Immature natural killer cell (primary cell): ENCODE measurements at regions not wholly inside any gene's neighbourhood (a gene's known extent, or its start where the extent isn't known, plus 50 kb on each side); places are given as distances from the start of the nearest gene placed in this dataset.

Experiments
- DNase-seq, 3 donors: peaks; one replicate each; pipeline ENCODE4 v3.0.0; 2022; ENCODE audit warnings: mixed read lengths in 1 of 3
- H3K27ac Mint-ChIP-seq, 6 donors: one replicate each; pipeline ENCODE4 v1.8.0; 2020; ENCODE audit warnings: mixed read lengths in 6 of 6, mild to moderate bottlenecking in 5 of 6, inconsistent platforms in 4 of 6, moderate library complexity in 3 of 6
- H3K27me3 Mint-ChIP-seq, 3 donors: one replicate each; pipeline ENCODE4 v1.8.0; 2020 to 2021; ENCODE audit warnings: low read depth in 3 of 3, mild to moderate bottlenecking in 3 of 3, mixed read lengths in 3 of 3, moderate library complexity in 3 of 3, inconsistent platforms in 1 of 3
- H3K36me3 Mint-ChIP-seq, 3 donors: one replicate each; pipeline ENCODE4 v1.8.0; 2020; ENCODE audit warnings: mixed read lengths in 3 of 3, inconsistent platforms in 2 of 3, mild to moderate bottlenecking in 2 of 3
- H3K4me1 Mint-ChIP-seq, 2 donors: one replicate each; pipeline ENCODE4 v1.8.0; 2020; ENCODE audit warnings: inconsistent platforms in 2 of 2, mild to moderate bottlenecking in 2 of 2, mixed read lengths in 2 of 2, moderate library complexity in 1 of 2
- H3K4me3 Mint-ChIP-seq, 5 donors: one replicate each; pipeline ENCODE4 v1.8.0; 2020; ENCODE audit warnings: mild to moderate bottlenecking in 5 of 5, mixed read lengths in 5 of 5, inconsistent platforms in 3 of 5, moderate library complexity in 3 of 5
- H3K9me3 Mint-ChIP-seq, 6 donors: one replicate each; pipeline ENCODE4 v1.8.0; 2020; ENCODE audit warnings: mild to moderate bottlenecking in 6 of 6, mixed read lengths in 6 of 6, inconsistent platforms in 4 of 6, moderate library complexity in 3 of 6

DNA sequence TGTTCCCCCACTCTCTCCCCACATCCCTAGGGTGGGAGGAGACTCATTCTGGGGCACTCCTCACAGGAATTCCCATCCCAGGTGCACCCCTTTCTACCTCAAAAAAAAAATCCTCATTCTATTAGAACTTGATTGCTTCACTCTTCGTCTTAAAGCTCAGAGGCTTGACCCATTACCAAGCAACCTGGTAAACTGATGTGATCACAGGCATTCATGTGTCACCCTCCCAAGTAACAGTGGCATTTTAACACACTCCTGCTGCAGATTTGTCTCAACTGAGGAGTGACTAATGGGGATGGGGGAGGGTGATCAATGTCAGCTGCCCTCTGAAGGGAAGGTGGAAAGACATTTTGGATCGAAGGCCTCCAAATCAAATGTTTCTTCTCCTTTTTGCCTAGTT, 78.1 kb upstream of the PTHLH start:
- Mint-ChIP-seq H3K36me3 (peaks cover 0 to 3% (median 0%) of the 10 kb centered on the region in 3 donors), H3K27me3 (peaks cover 3 to 6% (median 4%) of the 10 kb centered on the region in 3 donors)

DNA sequence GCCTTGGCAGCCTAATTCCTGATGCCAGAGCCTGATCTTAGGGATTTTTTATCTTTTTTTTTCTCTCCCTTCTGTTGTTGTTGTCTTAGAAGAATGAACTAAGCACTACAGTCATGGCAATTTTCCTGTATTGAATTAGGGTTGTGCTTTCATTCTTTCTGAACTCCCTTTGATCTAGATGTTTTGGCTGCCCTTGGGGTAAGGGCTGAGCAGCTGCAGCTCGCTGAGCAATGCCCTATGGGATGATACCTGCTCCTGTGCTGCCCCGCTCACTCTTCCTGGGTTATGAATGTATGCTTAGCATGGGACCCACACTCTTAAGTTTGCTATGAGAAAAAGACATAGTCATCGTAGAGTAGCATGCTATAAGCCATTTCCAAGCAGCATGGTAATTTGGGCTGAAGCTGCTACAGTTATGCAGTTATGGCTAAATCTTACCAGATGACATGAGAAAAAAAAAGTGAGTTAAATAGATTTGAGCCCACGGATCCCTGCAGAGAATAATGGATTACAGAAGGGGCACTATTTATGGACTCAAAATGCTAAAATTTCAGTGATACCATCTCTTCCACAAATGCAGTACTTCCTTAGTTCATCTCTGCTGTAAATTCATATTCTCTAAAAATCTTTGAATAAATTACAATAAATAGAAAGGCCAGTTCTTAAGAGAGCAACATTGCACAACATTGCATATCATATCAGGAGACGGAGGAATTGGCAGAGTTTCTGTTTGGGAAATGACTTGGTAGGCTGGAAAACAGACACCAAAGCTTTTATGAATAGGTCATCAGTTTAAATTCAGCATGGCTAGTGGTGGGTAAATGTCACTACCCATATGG, 79.2 kb upstream of the PTHLH start:
- peaks cover 0 to 3% (median 0%) of the 10 kb centered on the region in 3 donors for H3K36me3 Mint-ChIP-seq
- no peaks in the 10 kb centered on the region for H3K4me1 Mint-ChIP-seq
- H3K27me3 Mint-ChIP-seq, result peaks cover under 1 to 6% (median 3%) of the 10 kb centered on the region in 3 donors
- H3K9me3 Mint-ChIP-seq, result peaks cover 0 to 9% (median 4%) of the 10 kb centered on the region in 6 donors
- no peak overlapping the region for H3K4me3 Mint-ChIP-seq
- H3K27ac Mint-ChIP-seq, result no peak overlapping the region
- no peak for DNase-seq

More for the DNA sequence above, 78.1 kb upstream of the PTHLH start:
- no peaks in the 10 kb centered on the region for H3K4me1 Mint-ChIP-seq
- no peak for DNase-seq
- H3K9me3 Mint-ChIP-seq, result peaks cover 3 to 17% (median 5%) of the 10 kb centered on the region in 6 donors
- no peak overlapping the region for H3K4me3 Mint-ChIP-seq
- no peak overlapping the region for H3K27ac Mint-ChIP-seq

DNA sequence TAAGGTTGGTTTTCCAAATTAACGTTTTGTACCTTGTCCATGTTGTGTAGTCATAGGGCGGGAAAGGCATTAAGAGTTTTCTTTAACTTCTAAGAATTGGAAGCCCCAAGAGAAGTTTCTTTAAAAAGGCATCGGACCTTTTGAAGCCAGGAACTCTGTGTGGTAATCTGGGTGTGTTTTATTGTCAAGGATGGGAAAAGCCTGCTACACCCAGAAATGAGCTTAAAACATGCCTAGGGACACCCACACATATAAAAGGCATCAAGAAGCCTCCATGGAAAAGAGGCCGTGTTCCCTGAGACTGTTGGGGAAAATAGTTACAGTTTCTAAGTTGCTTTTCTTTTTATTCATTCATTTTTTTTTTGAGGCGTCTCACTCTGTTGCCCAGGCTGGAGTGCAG, 81.0 kb upstream of the PTHLH start:
- H3K9me3 Mint-ChIP-seq, result peaks cover 0 to 4% (median 0%) of the 10 kb centered on the region in 6 donors
- H3K27me3 Mint-ChIP-seq, result peaks cover 0 to 6% (median 3%) of the 10 kb centered on the region in 3 donors
- H3K4me1 Mint-ChIP-seq, result no peaks in the 10 kb centered on the region
- DNase-seq, result no peak
- no peaks in the 10 kb centered on the region for H3K36me3 Mint-ChIP-seq
- no peak overlapping the region for H3K27ac Mint-ChIP-seq
- no peak overlapping the region for H3K4me3 Mint-ChIP-seq

DNA sequence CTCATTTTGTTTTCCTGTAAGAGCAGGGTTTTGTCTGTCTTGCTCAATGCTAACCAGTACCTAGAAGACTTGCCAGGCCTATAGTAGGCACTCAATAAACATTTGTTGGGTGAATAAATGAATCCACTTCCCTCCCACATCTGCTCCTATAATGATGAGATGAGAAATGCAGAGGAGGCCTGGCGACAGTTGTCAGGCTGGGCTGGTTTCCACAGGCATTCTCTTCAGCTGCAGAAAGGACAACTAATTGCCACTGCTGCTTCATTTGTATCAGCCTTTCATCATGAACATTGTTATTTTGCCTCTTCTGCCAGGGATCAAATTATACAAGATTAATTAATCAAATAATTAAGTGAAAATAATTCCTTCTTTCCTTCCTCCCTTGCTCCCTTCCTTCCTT, 82.0 kb upstream of the PTHLH start:
- H3K27ac Mint-ChIP-seq, result no peak overlapping the region
- no peaks in the 10 kb centered on the region for H3K4me1 Mint-ChIP-seq
- H3K4me3 Mint-ChIP-seq, result no peak overlapping the region
- H3K9me3 Mint-ChIP-seq, result peaks cover 0 to 4% (median 0%) of the 10 kb centered on the region in 6 donors
- DNase-seq, result no peak
- no peaks in the 10 kb centered on the region for H3K36me3 Mint-ChIP-seq
- peaks cover 0 to 4% (median 0%) of the 10 kb centered on the region in 3 donors for H3K27me3 Mint-ChIP-seq

DNA sequence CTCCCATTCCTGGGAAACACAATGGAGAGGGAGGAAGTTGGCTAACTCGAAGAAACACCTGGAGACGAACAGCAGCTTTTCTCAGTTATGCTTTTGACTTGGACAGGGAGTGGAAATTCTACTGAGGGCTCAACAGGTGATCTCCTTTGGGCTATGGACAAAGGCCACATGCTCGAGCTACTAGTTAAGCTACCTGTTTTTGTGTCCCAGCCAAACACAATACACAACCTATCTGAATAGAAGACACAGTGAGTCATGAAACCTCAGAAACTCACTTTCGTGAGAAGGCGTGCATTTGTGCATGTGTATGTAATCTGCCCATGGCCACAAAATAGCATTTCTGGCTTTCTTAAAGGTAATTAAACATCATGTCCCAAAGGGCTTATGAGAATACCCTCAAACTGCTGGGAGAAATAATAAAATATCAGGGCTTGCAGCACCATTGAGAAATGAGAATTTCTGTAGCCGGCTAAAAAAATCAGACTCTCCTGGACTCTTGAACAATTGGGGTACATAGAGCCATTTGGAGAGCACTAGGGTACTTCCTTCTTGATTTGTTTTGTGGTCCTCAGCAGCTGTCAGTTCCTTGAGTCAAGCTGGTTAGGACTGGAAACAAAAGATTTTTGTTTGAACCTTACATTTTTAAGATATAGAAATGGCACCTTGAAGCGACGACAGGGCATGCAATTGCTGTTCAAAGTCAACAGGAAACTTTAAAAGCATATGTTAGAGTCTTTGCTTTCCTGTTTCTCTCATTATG, 85.5 kb upstream of the PTHLH start:
- H3K27me3 Mint-ChIP-seq, result peaks cover 0 to 8% (median 4%) of the 10 kb centered on the region in 3 donors
- H3K36me3 Mint-ChIP-seq, result peaks cover 0 to 4% (median 0%) of the 10 kb centered on the region in 3 donors
- no peaks in the 10 kb centered on the region for H3K4me1 Mint-ChIP-seq
- H3K9me3 Mint-ChIP-seq, result peaks cover 0 to 4% (median 0%) of the 10 kb centered on the region in 6 donors
- H3K27ac Mint-ChIP-seq, result no peak overlapping the region
- no peak overlapping the region for H3K4me3 Mint-ChIP-seq
- DNase-seq, result no peak

DNA sequence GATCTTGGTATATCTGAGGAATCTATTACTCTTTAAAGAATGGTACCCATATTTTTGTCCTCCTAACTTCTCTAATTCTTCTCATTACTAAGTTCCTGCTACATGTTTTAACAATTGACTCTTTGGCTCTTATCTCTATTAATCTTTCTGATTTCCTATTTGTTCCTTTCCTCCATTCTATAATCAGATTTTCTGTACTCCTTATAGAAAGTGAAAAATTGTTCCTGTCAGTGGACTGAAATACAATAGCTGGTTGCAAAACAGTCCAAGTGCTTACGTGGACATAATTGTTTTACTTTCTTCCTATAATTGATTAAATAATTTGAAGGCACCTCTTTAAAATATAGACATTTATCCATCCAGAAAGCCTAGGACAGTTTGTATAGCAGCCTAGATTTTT, 86.7 kb upstream of the PTHLH start:
- Mint-ChIP-seq H3K27me3 (peaks cover 0 to 8% (median 4%) of the 10 kb centered on the region in 3 donors), H3K4me1 (no peaks in the 10 kb centered on the region), H3K9me3 (peaks cover 0 to 4% (median 0%) of the 10 kb centered on the region in 6 donors), H3K4me3 (no peak overlapping the region), H3K27ac (no peak overlapping the region), H3K36me3 (peaks cover 0 to 4% (median 0%) of the 10 kb centered on the region in 3 donors)
- DNase-seq, result no peak

DNA sequence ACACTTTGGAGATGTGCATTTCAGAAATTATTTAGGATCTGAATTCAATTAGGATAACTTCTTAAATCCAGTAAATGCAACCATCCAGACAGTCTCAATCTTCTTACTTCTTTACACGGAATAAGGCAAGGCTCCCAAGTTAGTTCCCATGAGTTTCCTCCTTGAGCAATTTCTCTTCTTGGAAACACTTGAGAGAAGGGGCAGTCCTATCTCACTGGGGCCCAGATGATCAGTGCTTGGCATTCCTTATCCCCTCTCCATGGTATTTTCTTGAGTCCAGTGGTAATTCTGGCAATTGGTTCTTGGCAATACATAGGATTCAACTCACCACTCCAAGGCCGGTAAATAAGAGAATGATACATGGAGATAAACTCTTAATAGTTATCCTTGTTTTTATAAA, 87.1 kb upstream of the PTHLH start:
- peaks cover 0 to 8% (median 4%) of the 10 kb centered on the region in 3 donors for H3K27me3 Mint-ChIP-seq
- no peak overlapping the region for H3K4me3 Mint-ChIP-seq
- peaks cover 0 to 4% (median 0%) of the 10 kb centered on the region in 6 donors for H3K9me3 Mint-ChIP-seq
- no peak for DNase-seq
- no peaks in the 10 kb centered on the region for H3K4me1 Mint-ChIP-seq
- H3K27ac Mint-ChIP-seq, result no peak overlapping the region
- H3K36me3 Mint-ChIP-seq, result peaks cover 0 to 4% (median 0%) of the 10 kb centered on the region in 3 donors

DNA sequence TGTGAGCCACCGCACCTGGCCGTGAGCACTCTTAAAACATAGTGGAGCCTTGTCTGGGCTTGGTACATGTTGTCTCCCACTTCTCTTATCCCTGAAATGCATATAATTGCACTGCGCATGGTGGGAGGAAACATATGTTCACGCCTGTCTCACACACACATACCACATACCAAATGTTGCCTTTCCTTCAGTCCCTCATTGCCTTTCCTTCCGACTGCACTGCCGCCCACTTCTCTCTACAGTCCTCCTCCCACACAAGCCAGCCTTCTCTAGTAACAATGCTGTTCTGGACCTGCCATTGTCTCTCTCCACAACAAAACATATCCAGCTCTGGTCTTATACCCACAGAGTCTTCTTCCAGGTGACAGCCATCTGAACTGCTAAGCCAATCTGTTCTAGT, 88.3 kb upstream of the PTHLH start:
- Mint-ChIP-seq H3K4me3 (no peak overlapping the region), H3K4me1 (no peaks in the 10 kb centered on the region), H3K27ac (no peak overlapping the region), H3K36me3 (peaks cover 0 to 4% (median 0%) of the 10 kb centered on the region in 3 donors), H3K9me3 (peaks cover 0 to 4% (median 0%) of the 10 kb centered on the region in 6 donors), H3K27me3 (peaks cover 0 to 8% (median 0%) of the 10 kb centered on the region in 3 donors)
- DNase-seq, result no peak

DNA sequence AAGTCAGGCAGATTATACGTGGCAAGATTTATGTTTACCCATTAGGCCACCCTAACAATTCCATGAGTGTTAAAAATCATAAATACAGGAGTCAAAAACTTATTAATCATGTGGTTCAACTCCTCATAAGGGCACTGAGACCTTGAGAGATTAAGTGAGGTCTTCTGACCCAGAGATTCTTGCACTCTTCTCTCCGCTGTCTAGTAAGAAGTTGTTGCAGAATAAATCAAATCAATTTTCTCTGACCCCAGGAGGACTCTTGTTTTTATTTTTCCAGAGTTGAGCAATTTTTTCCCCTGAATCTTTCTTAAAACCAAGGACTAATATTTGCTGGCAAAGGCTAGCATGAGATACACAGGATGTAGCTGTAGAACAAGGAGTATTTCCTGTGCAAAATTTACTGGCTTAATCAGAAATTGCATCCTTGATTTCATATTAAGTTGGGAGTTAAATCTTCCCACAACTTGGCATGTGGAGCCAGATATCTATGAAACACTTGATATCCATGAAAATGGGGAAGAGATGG, 90.9 kb upstream of the PTHLH start:
- Mint-ChIP-seq H3K4me1 (no peaks in the 10 kb centered on the region), H3K27ac (no peak overlapping the region), H3K36me3 (peaks cover 0 to 4% (median 0%) of the 10 kb centered on the region in 3 donors), H3K9me3 (peaks cover 0 to 4% (median 0%) of the 10 kb centered on the region in 6 donors), H3K27me3 (peaks cover 0 to 8% (median 0%) of the 10 kb centered on the region in 3 donors), H3K4me3 (no peak overlapping the region)
- no peak for DNase-seq

DNA sequence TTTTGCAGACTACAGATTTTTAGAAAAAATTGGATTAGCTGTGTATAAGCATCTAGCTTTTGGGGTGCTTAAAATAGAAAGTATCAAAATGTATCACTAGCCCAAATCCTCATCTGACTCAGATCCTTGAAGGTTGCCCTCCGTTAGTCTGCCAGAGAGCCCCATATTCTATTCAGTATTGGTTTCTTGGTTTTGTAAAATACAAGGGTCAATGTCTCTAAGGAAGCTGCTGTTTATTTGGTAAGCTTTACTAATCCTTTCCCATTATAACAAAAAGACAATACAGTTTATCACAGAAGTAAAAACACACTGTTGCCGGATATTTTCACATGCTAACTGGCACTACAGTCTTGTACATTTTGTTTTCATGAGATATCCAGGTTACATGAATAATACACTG, 92.8 kb upstream of the PTHLH start:
- H3K4me3 Mint-ChIP-seq, result no peak overlapping the region
- H3K27me3 Mint-ChIP-seq, result peaks cover 0 to 8% (median 1%) of the 10 kb centered on the region in 3 donors
- no peak overlapping the region for H3K27ac Mint-ChIP-seq
- peaks cover 0 to 4% (median 0%) of the 10 kb centered on the region in 3 donors for H3K36me3 Mint-ChIP-seq
- no peak for DNase-seq
- H3K4me1 Mint-ChIP-seq, result no peaks in the 10 kb centered on the region
- peaks cover 0 to 4% (median 2%) of the 10 kb centered on the region in 6 donors for H3K9me3 Mint-ChIP-seq

DNA sequence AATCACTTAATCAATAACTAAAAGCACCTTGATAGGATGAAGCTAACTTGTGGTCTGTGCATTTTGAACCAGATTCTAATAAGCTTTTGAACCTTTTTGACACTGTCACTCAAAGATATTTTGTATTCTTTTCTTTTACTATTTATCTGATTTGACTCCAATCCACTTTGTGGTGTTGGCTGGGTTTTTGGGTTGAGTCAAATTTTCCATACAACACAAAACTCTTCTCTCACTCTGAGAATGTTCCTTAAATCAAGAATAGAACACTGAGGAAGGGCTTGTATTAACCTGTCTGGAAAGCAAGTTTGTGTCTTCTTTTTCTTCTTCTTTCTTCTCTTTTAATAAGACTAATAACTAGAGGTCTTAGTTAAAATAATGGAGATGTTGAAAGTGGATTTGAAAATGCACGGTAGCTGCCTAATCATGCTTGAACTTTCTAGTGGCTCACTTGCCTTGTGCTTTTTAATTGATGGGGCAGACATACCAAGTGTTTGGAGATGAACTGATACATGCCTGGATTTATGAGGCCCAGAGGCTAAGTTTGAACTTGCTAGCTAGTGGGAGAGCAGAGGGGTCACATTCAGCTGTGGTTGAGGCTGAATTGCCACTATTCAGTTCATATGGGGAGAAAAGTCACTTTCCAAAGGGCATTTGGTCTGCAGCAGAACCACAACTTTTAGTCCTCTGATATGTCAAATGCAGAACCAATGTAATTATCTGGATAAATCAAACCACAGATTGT, 93.5 kb upstream of the PTHLH start:
- Mint-ChIP-seq H3K4me1 (no peaks in the 10 kb centered on the region), H3K36me3 (peaks cover 0 to 2% (median 0%) of the 10 kb centered on the region in 3 donors), H3K9me3 (peaks cover 0 to 6% (median 2%) of the 10 kb centered on the region in 6 donors), H3K27me3 (peaks cover 0 to 3% (median 1%) of the 10 kb centered on the region in 3 donors), H3K27ac (no peak overlapping the region), H3K4me3 (no peak overlapping the region)
- no peak for DNase-seq

DNA sequence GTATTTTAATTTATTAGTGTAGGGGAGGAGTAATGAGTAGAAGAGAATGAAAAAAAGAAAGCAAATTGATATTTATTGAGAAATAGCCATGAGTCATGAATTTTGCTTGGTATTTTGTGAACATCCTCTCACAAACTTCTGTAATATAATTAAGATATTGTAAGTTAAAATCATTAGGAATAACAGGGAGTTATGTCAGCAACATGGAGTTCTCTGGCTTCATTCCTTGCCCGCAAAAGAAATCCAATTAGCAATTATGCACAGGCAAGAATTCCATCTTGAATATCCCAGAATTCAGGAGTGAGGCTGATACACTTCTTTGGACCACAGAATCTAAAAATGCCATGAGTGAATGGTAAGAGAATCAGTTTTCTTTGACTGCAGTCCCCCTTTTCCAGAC, 94.3 kb upstream of the PTHLH start:
- Mint-ChIP-seq H3K27me3 (peaks cover 0 to 2% (median 1%) of the 10 kb centered on the region in 3 donors), H3K36me3 (no peaks in the 10 kb centered on the region), H3K4me1 (no peaks in the 10 kb centered on the region), H3K27ac (no peak overlapping the region), H3K9me3 (peaks cover 0 to 6% (median 2%) of the 10 kb centered on the region in 6 donors), H3K4me3 (no peak overlapping the region)
- DNase-seq, result no peak

DNA sequence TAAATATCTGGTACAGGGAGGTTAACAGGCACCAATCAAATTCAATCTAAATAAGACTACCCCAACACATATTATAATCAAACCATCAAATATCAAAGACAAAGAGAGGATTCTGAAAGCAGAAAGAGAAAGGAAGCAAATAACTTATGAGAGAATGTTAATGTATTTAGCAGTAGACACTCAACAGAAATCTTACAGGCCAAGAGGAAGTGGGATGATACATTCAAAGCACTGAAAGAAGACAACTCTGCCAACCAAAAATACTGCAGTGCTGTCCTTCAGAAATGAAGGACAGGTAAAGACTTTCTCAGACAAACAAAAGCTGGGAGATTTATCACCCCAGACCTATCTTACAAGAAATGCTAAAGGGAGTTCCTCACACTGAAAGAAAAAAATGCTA, 95.9 kb upstream of the PTHLH start:
- Mint-ChIP-seq H3K4me1 (no peaks in the 10 kb centered on the region), H3K36me3 (no peaks in the 10 kb centered on the region), H3K27ac (no peak overlapping the region), H3K9me3 (peaks cover 1 to 18% (median 9%) of the 10 kb centered on the region in 6 donors), H3K4me3 (no peak overlapping the region), H3K27me3 (peaks cover 0 to 3% (median 0%) of the 10 kb centered on the region in 3 donors)
- no peak for DNase-seq
